ENCODE measurements at regions not wholly inside any gene's neighbourhood (a gene's known extent, or its start where the extent isn't known, plus 50 kb on each side); places are given as distances from the start of the nearest gene placed in this dataset.

- TF ChIP-seq GATA2 (IDR thresholded peaks at IDR 0.05; ENCODE audit: low read depth, low read length) (no peak), GATA3 (IDR thresholded peaks at IDR 0.05; ENCODE audit: low read depth, low read length) (no peak)
Measured at GRCh38 chr7:53101026-53101425, 65.6 kb downstream of the POM121L12 start.

Data from SH-SY5Y (cell line).